Stimulated activated CD4-positive, alpha-beta T cell treated with anti-CD3 and anti-CD28 coated beads, Interleukin-4, amount 100 ng/mL, for 48 hours (primary cell): ENCODE measurements at regions not wholly inside any gene's neighbourhood (a gene's known extent, or its start where the extent isn't known, plus 50 kb on each side); places are given as distances from the start of the nearest gene placed in this dataset.
"Not testable (repeated sequence)": the region's sequence is repeated elsewhere in the genome, so short reads cannot be mapped to it uniquely, and the experiment has no call there.

Experiments
- DNase-seq, 2 donors: peaks; one replicate each; pipeline ENCODE4 v3.0.0-alpha.2; 2020; ENCODE audit warnings: low read depth in 2 of 2

GRCh38 chr6:12618296-12618695, 98.3 kb upstream of the PHACTR1 start:
- no peak for DNase-seq

GRCh38 chr6:12621754-12622153, 94.8 kb upstream of the PHACTR1 start:
- no peak for DNase-seq

- DNase-seq = no peak
Observed at GRCh38 chr6:12622566-12622965, 94.0 kb upstream of the PHACTR1 start.

GRCh38 chr6:12624142-12624837, 92.3 kb upstream of the PHACTR1 start:
- no peak for DNase-seq

- DNase-seq = no peak
Observed at GRCh38 chr6:12627053-12627452, 89.5 kb upstream of the PHACTR1 start.

- DNase-seq = no peak
Observed at GRCh38 chr6:12628327-12628726, 88.2 kb upstream of the PHACTR1 start.

- not testable (repeated sequence) for DNase-seq
Observed at GRCh38 chr6:12633746-12634145, 82.8 kb upstream of the PHACTR1 start.

GRCh38 chr6:12635375-12635774, 81.2 kb upstream of the PHACTR1 start:
- no peak for DNase-seq

- DNase-seq = no peak
Observed at GRCh38 chr6:12635813-12636212, 80.8 kb upstream of the PHACTR1 start.

GRCh38 chr6:12636336-12636735, 80.2 kb upstream of the PHACTR1 start:
- DNase-seq = no peak

- peak; percentile 19 to 27 for DNase-seq
Observed at GRCh38 chr6:12637960-12638641, 78.5 kb upstream of the PHACTR1 start.

- no peak for DNase-seq
Observed at GRCh38 chr6:12640438-12640837, 76.1 kb upstream of the PHACTR1 start.

GRCh38 chr6:12641785-12642184, 74.8 kb upstream of the PHACTR1 start:
- not testable (repeated sequence) for DNase-seq

GRCh38 chr6:12645941-12646340, 70.6 kb upstream of the PHACTR1 start:
- no peak for DNase-seq

GRCh38 chr6:12648171-12648570, 68.4 kb upstream of the PHACTR1 start:
- DNase-seq = no peak

GRCh38 chr6:12649325-12649724, 67.2 kb upstream of the PHACTR1 start:
- no peak for DNase-seq

- no peak for DNase-seq
Observed at GRCh38 chr6:12653486-12653885, 63.1 kb upstream of the PHACTR1 start.

GRCh38 chr6:12654107-12654506, 62.5 kb upstream of the PHACTR1 start:
- DNase-seq = no peak

GRCh38 chr6:12654514-12654913, 62.1 kb upstream of the PHACTR1 start:
- no peak for DNase-seq

- no peak for DNase-seq
Observed at GRCh38 chr6:12656906-12657305, 59.7 kb upstream of the PHACTR1 start.

- no peak for DNase-seq
Observed at GRCh38 chr6:12657884-12658283, 58.7 kb upstream of the PHACTR1 start.

- DNase-seq = no peak
Observed at GRCh38 chr6:12661432-12662089, 55.0 kb upstream of the PHACTR1 start.
